AG20443 (cell line): ENCODE measurements at regions not wholly inside any gene's neighbourhood (a gene's known extent, or its start where the extent isn't known, plus 50 kb on each side); places are given as distances from the start of the nearest gene placed in this dataset.

Experiments used
- DNase-seq: peaks from one replicate; pipeline ENCODE4 v3.0.0; 2012; ENCODE audit warnings: low spot score, mixed read lengths

GRCh38 chr9:117486426-117486825 is 71.6 kb upstream of the ASTN2 start:
- no peak for DNase-seq

- no peak for DNase-seq
Observed at GRCh38 chr9:117485176-117485575, 70.3 kb upstream of the ASTN2 start.

- DNase-seq: no peak
Observed at GRCh38 chr9:117480729-117481128, 65.9 kb upstream of the ASTN2 start.

- no peak for DNase-seq
Observed at GRCh38 chr9:117480253-117480652, 65.4 kb upstream of the ASTN2 start.

- no peak for DNase-seq
Observed at GRCh38 chr9:117473293-117473692, 58.4 kb upstream of the ASTN2 start.

GRCh38 chr9:117470902-117471301 is 56.0 kb upstream of the ASTN2 start:
- no peak for DNase-seq

- DNase-seq: no peak
Observed at GRCh38 chr9:117470455-117470854, 55.6 kb upstream of the ASTN2 start.

GRCh38 chr9:117466111-117466510 is 51.3 kb upstream of the ASTN2 start:
- no peak for DNase-seq

GRCh38 chr9:117465706-117466105 is 50.8 kb upstream of the ASTN2 start:
- DNase-seq: no peak

- DNase-seq: no peak
Observed at GRCh38 chr9:117464941-117465616, 50.2 kb upstream of the ASTN2 start.
